ENCODE measurements at regions not wholly inside any gene's neighbourhood (a gene's known extent, or its start where the extent isn't known, plus 50 kb on each side); places are given as distances from the start of the nearest gene placed in this dataset.
A peak's percentile ranks its signal among the peaks of the same experiment; 100 is the strongest.

DNA sequence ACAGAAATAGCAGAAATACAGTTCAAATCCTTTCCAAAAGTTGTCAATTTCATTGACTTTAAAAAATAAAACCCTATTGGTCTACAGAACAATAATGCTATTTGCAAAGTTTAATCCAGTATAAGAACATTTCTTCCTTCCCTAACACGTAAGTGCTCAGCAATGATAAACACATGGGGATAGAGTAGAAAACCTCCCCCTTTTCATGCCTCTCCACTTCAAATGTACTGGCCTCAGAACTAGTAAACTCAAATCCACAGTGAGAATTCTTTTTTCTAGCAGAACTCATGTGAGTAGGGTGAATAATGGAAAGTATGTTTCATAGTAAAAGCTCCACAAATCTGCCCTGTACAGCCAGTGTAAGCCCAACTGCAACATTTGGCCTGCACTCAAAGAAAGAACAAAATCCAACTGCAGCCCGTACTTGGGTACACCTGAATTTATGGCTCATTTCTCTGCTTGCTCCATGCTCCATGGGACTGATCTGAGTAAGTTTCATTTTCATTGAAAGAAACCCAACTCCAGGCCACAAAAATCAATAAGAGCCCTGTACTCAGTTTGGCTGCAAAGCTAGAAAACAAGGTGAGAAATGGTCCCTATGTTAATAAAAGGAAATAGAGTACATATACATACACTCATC lies 115.0 kb upstream of the RMDN2 start:
- no peak for FAIRE-seq

DNA sequence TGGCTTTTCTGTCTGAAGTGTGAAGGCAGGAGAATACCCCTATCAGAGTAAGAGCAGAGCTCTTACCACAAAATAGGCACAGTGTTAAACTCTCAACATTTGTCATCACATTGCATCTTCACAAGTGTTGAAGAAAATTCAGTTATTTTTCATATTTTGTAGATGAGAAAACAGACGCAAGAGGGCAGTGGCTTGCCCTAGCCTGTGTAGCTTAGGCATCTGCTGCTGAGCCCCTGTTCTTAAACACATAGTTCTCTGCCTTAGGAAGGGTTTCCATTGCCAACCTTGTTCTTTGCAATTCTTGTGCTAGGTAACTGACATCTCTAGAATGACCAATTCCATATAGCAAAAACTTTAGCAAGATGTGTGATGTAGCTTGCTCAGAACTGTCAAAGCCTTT lies 112.7 kb upstream of the RMDN2 start:
- no peak for FAIRE-seq

DNA sequence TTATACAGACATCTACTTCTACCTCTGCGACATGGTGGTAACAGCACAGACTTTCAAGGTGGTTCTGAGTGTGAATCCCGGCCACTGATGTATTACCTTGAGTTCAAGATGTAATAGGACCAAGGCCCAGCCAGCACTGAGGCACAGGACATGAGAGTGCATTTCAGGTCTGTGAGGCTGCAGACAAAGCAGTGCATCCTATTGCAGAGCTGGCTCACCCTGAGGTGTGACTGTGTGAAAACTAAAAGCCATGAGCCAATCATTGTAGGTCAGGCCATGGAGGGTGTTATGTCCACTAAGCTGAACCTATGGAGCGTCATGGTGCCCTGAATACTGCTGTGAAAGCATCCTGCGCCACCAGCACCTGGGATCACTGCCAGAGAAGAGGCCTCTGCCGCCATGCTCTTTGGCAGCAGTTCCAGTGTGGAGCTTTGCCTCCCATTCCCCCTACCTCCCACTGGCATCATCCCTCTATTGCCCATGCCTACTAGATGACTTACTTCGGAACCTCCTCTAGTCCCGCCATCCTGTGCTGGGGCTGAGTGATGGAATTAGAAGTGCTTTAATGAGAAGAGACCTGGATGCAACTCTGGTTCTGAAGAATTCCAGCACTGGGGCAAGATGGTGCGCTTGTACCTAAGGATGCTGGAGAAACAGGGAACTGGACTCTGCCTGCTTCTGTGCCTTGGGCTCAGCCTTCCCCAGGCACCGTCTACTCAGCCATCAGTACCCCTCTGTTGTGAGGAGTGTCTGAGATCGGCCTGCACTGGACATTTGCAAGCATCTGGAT lies 112.0 kb upstream of the RMDN2 start:
- FAIRE-seq, result no peak

DNA sequence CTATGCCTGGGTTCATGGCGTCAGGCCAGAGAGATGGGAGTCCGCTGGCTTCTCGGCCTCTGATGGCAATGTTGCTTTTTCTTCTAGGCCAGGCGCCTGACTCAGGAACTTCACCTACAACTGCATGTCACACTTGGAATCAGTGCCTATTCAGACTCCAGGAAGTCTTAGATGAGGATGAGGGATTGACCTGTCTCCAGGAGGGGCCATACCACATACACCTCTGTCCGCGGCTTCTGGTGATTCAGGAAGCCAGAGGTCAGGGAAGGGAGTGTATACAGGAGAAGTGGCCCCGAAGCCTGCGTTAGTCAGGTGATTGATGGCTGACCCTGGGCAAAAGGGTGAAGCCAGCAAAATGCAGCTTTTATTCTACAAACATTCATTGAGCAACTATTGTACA lies 109.1 kb upstream of the RMDN2 start:
- no peak for FAIRE-seq

DNA sequence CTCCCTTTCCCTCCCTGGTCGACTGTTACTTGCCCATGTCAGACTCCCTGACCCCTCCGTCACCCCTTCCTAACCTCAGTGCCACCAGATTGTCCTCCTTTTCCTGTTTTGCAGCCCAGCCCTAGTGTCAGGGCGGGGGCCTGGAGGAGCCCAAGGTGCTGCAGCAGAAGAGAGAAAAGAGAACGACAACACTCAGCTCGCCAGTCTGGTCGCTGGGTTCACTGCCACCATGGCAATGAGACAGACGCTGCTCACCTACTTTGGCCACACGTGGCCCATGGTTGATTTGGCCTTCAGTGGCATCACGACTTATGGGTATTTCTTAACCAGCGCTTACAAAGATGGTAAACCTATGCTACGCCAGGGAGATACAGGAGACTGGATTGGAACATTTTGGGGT lies 108.4 kb upstream of the RMDN2 start:
- FAIRE-seq, result no peak

DNA sequence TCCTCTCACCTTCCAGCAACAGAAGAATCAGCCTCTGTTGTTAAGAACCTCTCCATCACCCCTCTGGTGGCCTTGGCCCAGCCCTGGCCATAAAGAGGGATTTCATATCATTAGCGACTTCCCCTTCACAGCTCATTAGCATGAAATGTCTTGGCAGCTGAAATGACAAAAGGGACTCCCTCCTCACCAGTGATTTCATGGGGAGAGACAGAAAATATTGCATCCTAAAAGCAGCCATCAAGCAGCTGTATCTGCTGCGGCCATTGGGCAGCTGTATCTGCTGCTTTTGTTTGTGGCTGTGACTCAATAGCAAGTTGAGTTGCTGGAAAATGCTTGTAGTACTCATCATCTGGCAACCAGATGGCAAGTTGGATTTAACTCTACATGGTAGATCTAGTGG lies 105.9 kb upstream of the RMDN2 start:
- no peak for FAIRE-seq

DNA sequence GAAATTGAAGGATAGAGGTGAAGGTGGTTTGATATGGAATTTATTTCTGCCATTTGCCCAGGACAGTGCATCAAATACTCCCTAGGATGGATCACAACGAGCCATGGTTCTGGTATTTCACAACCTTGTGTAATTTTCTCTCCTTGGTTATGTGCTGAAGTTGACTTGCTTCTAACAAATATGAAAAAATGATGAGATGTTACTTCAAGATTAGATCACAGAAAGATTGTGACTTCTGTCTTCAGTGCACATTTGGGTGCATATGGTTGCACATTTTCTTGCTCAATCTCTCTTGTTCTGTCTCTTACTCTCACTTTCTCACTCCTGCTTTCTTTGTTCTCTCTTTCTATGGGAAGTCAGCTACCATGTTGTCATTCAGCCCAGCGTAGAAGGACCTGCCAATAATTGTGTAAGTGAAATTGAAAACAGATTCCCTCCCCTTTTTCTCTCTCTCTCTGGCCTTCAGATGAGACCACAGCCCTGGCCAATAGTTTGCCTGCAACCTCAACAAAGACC lies 104.6 kb upstream of the RMDN2 start:
- no peak for FAIRE-seq

DNA sequence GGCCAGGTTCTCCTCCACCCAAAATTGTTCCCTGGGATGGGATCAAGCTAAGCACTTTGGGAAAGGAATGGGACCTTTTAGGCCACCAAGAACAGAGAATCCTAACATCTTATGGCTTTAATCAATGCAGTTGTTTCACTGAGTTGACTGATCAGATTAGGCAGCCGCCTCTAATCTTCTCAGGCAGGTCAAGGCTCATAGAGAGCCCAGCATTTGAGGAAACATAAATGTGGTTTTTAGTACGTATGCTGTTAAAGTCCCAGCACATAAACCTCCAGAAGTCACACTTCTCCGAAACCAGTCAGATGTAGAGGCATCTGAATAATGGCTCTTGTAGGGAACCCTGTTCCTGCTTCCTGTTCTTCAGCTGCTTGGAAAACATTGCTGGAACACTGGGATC lies 99.5 kb upstream of the RMDN2 start:
- no peak for FAIRE-seq

DNA sequence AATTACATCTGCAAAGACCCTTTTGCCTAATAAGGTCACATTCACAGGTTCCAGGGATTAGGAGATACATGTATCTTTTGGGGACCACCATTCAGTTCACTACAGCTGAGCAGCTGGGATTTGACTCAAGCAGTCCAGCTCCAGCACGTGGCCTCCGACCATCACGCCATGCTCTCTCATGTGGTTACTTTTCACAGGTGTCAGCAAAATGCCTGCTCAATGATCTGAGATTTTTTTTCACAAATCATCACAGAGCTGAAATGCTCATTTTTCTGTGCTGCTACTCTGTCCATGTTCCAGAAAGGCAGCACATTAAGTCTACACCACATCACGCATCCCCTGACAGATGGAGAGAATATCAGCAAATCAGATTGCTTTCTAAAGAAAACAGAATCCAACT lies 98.5 kb upstream of the RMDN2 start:
- FAIRE-seq, result no peak

DNA sequence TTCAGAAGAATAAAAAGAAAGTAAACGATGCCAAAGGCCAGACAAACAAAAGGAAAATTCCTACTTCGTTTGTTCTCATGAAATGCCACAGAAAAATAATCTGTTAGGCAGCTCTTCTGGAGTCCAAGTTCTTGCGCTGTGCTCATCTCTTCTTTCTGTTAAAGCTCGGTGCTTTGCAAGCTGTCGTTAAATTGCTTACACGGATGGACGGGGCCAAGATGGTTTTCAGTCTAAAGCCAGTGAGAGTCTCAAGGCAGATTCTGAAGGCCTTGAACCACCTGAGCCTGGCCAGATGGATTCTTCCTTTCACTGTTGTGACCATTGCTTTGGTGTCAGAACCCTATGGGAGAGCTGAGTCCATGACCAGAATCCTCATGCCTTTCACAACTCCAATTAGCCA lies 97.6 kb upstream of the RMDN2 start:
- FAIRE-seq, result no peak

DNA sequence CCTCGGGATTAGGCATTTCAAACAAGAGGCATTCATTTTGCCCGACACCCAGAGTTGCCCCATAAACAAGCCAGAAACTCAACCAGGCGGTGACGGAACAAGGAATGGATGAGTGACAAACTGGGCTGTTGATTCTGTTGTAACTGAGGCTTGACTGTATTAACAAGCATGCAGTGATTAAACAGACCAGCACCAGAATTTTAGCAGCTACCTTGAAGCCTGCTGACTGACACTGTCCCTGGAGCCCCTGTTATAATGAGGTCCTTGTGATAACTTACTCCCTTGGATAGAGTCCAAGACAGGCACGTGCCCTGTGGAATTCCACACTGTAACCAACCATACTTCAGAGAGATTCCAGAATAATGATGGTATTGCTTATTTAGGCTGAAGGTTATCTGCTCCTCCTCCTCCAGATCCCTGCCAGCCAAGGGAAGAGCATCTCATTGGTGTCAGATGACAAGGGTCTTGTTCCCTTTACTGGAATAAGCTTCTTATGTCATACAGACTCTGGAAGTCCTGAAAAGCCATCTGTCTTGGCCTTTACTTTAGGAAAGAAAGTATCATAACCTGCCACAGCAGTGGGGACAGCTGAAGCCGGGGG lies 97.1 kb upstream of the RMDN2 start:
- FAIRE-seq, result peak; percentile 80

DNA sequence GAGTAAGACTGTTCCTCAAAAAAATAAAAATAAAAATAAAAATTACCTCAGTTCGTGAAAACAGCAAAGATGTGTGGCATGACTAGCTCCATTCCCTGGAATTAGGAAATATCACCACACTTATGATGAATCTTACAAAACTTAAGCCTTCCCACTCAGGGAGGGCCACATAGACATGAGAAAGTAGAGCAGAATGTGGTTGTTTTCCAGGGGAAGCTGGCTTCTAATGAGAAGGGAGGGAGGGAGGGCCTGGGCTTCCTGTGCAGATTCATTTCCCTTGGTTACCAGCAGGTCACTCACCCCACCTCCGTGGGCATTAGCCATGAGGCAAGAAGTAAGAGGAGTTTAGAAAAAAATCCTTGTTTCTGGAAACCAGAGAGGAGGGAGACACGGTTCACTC lies 95.9 kb upstream of the RMDN2 start:
- no peak for FAIRE-seq

DNA sequence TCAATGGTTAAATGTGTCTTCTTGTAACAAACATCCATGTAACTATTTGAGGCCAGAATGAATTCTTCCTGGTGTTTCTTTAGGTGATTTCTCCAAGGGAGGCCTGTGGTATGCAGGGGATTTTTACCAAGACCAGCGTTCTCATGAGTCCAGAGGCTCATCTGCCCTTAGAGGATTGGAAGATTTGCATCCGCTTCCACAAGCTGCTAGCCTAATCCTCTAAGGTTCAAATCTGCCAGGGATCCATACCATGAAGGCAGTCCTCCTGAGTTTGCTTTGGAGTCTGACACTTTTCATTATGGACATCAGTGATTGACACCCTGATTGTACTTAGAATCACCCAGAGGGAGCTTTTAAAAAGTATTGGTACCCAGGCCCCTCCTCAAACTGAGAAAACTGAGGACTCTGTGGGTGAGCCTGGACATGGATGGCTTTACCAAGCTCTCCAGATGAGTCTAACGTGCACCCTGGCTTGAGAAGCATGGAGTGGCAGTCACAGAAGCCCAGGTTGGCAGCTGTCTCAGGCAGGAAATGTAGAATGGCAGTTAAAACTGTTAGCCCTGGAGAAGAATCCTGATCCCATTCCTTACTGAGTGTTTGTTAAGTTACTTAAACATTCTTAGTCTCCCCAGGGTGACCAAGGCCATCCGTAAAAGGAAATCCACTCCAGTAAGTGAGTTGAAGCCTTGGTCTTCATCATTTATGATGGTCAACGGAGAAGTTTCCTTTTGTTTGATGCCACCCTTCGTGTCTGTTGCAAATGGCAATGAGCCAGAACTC lies 95.3 kb upstream of the RMDN2 start:
- FAIRE-seq, result no peak

DNA sequence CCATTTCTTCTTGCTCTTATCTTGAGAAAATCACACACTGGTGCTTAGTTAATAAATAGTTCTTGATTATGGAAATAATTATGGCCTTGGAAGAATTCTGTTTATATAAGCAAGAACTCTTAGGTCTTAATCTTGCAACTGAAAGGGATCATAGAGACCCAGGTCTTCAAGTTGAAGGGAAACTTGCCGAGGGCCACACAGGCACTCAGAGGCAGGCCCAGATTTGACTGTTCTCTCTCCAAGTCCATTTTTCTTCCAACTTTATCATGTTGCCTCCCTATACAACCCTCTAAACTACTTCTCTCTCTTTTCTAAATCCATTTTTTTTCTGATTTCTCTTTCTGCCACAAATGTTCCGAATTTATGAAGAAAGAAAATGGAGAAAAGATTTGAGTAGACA lies 94.5 kb upstream of the RMDN2 start:
- no peak for FAIRE-seq

DNA sequence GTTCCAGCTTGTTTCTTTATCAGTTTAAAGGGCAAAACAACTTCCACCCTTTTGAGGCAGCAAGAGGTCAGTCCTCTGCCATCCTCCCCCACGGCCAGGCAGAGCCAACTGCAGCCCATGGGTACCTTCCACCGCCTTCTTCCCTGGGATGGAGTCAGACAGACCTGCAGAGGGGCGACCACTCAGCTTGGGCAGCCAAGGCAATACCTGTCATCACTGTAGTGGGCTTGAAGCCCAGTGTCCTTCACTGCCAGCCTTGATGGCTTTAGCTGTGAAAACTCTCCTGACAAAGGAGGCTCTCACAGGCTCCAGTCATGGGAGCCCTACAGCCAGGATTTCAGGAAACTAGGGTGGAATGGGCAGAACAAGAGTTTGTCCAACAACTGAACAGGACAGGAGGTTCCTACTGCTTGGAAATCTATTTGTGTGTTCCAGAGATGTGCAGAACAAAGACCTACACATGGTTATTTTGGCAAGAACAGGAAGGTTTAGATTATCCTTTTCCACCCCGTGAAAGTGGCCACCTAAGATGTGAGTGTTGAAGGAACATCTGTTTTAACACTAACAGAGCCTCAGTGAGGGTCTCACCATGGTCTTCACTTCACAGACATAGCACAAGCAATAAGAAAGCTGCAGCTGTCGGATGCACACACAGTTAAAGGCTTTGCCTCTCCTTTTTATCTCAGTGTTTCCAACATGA lies 93.9 kb upstream of the RMDN2 start:
- FAIRE-seq, result no peak

DNA sequence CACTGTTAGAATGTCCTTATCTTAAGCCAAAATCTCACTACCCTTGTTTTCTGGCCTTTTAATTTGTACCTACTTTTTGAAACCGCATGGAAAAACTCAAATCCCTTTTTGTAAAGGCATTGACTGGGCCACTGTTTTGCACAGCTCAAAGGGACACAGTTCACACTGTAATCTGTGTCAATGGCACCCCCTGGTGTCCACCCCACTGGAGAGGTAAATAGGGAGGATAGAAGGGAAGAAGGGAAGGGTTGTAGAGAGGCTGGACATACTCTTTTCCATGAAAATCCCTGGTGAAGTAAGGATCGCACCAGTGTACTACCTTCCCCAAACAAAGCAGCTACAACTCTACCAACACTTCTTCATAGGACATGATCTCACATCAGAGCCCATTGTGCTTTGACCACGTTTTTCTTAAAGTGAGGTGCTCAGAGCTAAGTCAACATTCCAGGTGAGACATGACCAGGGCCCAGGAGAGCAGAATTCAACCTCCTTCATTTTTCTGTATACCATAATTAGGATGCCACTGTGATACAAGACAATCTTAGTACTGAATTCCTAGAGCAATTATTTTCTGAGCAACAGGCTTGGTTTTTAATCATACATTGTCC lies 92.4 kb upstream of the RMDN2 start:
- FAIRE-seq, result peak; percentile 90

DNA sequence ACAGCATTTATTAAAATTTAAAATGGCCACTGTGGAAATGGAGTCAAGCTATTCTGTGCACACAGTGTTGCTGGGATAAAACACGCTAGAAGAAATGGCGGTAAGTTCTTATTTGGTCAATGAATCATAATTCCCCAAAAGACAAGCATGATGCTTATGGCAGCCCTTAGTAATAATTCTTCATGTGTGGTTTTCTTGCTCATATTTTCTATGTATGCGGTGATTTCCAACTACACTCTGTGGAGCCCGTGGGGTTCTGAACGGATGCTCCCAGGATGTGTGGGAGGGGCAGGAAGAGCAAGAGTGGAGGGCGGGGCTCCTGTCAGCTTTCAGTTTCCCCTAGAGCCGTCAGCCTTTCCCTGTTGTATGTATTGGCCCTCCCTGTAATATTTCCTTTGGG lies 91.7 kb upstream of the RMDN2 start:
- FAIRE-seq, result no peak

DNA sequence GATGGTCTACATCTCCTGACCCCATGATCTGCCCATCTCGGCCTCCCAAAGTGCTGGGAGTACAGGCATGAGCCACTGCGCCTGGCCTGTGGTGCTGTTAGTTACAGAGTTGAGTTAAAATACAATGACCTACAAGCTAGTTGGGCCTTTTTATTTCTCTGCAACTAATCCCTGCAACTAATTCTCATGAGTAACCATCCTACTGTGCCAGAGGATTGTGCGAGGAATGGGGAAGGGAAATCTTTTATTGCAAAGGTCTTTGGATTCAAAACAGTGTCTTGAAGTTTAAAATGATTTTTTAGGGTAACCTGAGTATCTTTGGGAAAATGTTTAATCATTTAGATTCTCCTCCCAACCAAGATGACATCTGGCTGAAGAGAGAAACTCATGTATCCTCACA lies 88.8 kb upstream of the RMDN2 start:
- FAIRE-seq, result no peak

DNA sequence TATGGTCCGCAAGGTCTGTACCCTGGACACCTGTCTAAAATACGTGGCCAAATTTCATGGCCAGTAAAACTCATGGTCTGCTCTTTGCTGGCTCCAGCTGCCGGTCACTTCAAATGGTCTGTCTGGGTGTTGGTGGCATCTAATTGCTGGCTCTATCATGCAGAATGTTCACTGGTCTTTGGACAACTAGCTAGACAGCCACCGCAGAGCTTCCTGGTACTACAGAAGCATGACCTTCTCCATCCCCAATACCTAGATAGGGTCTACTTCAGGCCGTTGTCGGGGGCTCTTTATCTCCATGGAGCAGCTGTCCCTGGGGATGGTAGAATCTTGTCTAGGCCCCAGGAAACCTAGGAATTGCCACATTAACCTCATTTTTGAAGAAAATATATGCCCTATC lies 88.4 kb upstream of the RMDN2 start:
- FAIRE-seq, result no peak

DNA sequence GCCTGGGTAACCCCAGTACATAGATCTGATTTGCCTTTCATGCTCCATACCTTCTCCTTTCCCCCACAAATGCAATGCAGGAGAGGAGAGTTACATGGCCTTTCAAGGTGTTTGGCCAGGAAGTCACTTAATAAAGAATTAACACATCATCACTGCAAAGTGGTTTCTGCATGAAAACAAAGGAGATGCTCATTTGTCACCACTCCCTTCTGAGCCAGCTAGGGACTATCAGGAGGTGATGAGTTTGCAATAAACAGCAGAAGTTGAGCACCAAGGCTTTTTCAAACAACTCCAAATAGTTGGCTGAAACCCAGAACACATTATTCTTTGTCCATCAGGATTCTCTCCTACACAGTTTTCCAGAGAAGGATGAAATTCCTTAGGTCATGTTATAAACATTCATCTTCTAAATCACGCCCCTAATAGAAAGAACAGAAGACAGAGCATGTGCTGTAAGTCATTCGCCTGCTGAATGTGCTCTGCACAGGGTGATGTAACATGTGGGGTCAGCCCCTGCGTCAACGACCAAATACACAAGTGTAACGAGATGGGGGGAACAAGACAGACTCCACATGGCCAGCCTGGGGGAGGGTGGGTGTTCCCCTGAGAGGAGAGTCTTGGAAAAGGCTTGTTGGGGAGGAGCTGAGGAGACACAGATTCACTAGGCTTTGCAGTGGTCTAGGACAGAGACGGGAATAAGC lies 87.3 kb upstream of the RMDN2 start:
- FAIRE-seq, result no peak

DNA sequence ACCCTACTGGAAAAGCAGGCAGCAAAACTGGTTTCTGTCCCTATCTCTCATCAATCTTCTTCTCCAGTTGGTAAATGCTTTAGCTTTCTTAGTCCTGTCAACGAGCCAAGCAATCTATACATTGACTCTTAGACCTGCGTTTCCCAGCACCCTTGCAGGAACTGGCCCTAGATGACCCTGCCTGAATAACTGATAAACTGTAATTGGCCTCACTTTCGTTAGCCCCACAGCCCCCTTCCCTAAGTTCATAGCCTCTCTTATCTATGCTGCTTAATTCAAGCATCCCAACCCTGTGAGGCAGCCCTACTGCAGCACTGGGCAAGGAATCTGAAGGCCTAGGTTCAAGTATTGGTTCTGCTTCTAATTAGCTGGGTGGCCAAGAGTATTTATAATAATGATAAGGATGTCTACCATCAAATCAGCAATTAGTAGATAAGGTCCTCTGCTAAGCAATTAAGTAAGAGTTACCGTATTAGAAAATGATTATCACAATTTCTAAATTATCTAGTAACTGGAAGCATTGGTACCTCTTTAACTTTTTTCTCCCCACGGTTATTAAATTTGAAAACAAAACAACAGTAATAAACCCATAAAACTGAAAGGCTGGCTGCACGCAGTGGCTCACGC lies 86.4 kb upstream of the RMDN2 start:
- FAIRE-seq, result no peak
